ENCODE measurements at regions not wholly inside any gene's neighbourhood (a gene's known extent, or its start where the extent isn't known, plus 50 kb on each side); places are given as distances from the start of the nearest gene placed in this dataset.

- TF ChIP-seq CTCF (IDR thresholded peaks at IDR 0.05) (no peak), POLR2A (IDR thresholded peaks at IDR 0.05) (no peak)
Measured at GRCh38 chr2:12048550-12048949, 302.1 kb downstream of the LPIN1 start.
